Naive thymus-derived CD4-positive, alpha-beta T cell (primary cell): ENCODE measurements at regions not wholly inside any gene's neighbourhood (a gene's known extent, or its start where the extent isn't known, plus 50 kb on each side); places are given as distances from the start of the nearest gene placed in this dataset.

ENCODE experiments used
- ATAC-seq: fragments of 150-1000 bp; cut with Tn5 transposase; 2 replicates; pipeline ENCODE4 v1.10.0; 2021; ENCODE audit warnings: mild to moderate bottlenecking, moderate library complexity
- CTCF ChIA-PET: fragments of 350-600 bp; sonication (Branson Sonifier 250); formaldehyde crosslinking; loops from one replicate; lab custom pipeline; 2021; ENCODE audit warnings: antibody characterized with exemption; lab: Charles Lee
- POLR2A ChIA-PET: fragments of 350-600 bp; sonication (Branson Sonifier 250); formaldehyde crosslinking; loops from one replicate; lab custom pipeline; 2021; ENCODE audit warnings: antibody characterized with exemption, inconsistent platforms; lab: Charles Lee
- DNase-seq, 9 donors: peaks; one replicate each; pipeline versions ENCODE4 v3.0.0 to v3.0.0-alpha.2; 2020 to 2022; ENCODE audit warnings: mixed read lengths in 1 of 9
- H3K27ac ChIP-seq: one replicate; pipeline ENCODE4 v1.7.0; 2013; ENCODE audit warnings: mild to moderate bottlenecking, low read depth, low read length, moderate library complexity
- H3K27me3 ChIP-seq, 2 donors: one replicate each; pipeline ENCODE4 v1.7.0; 2013; ENCODE audit warnings: low read length in 2 of 2, mild to moderate bottlenecking in 2 of 2, moderate library complexity in 2 of 2; ENCODE audit not compliant: control insufficient read depth in 2 of 2, insufficient read depth in 2 of 2
- H3K36me3 ChIP-seq, 3 experiments: 1 replicate in 2 of 3; 2 replicates in 1 of 3; pipeline ENCODE4 v1.7.0; 2013; ENCODE audit warnings: low read length in 3 of 3, mild to moderate bottlenecking in 3 of 3, moderate library complexity in 1 of 3; ENCODE audit not compliant: insufficient read depth in 3 of 3, control insufficient read depth in 2 of 3
- H3K4me1 ChIP-seq, 2 donors: one replicate each; pipeline ENCODE4 v1.7.0; 2013; ENCODE audit warnings: low read length in 2 of 2, mild to moderate bottlenecking in 2 of 2, moderate library complexity in 1 of 2; ENCODE audit not compliant: control insufficient read depth in 2 of 2, insufficient read depth in 2 of 2
- H3K4me3 ChIP-seq: 2 replicates; pipeline ENCODE4 v1.7.0; 2013; ENCODE audit warnings: mild to moderate bottlenecking, low read length
- H3K9me3 ChIP-seq, 3 experiments: 1 replicate in 2 of 3; 2 replicates in 1 of 3; pipeline ENCODE4 v1.7.0; 2013; ENCODE audit warnings: low read length in 3 of 3; ENCODE audit not compliant: control insufficient read depth in 2 of 3
- H3K27ac Mint-ChIP-seq, 9 donors: one replicate each; pipeline ENCODE4 v1.8.0; 2020 to 2022; ENCODE audit warnings: mixed read lengths in 9 of 9, mild to moderate bottlenecking in 8 of 9, moderate library complexity in 5 of 9, inconsistent platforms in 2 of 9
- H3K27me3 Mint-ChIP-seq, 5 donors: one replicate each; pipeline ENCODE4 v1.8.0; 2021 to 2022; ENCODE audit warnings: mixed read lengths in 5 of 5, mild to moderate bottlenecking in 1 of 5
- H3K36me3 Mint-ChIP-seq, 5 donors: one replicate each; pipeline ENCODE4 v1.8.0; 2020 to 2022; ENCODE audit warnings: mixed read lengths in 5 of 5, mild to moderate bottlenecking in 3 of 5, inconsistent platforms in 1 of 5
- H3K4me1 Mint-ChIP-seq, 7 donors: one replicate each; pipeline ENCODE4 v1.8.0; 2020 to 2022; ENCODE audit warnings: mixed read lengths in 7 of 7, mild to moderate bottlenecking in 3 of 7, inconsistent platforms in 1 of 7
- H3K4me3 Mint-ChIP-seq, 10 donors: one replicate each; pipeline ENCODE4 v1.8.0; 2020 to 2022; ENCODE audit warnings: mild to moderate bottlenecking in 10 of 10, mixed read lengths in 10 of 10, moderate library complexity in 6 of 10, inconsistent platforms in 2 of 10
- H3K9me3 Mint-ChIP-seq, 11 donors: one replicate each; pipeline ENCODE4 v1.8.0; 2020 to 2022; ENCODE audit warnings: mixed read lengths in 11 of 11, mild to moderate bottlenecking in 4 of 11, inconsistent platforms in 1 of 11, moderate library complexity in 1 of 11
- intact Hi-C, 2 donors: fragments of 100-400 bp; cut with micrococcal nuclease; formaldehyde crosslinking; loops; one replicate each; pipeline ENCODE4 v1.15.1; 2023

DNA sequence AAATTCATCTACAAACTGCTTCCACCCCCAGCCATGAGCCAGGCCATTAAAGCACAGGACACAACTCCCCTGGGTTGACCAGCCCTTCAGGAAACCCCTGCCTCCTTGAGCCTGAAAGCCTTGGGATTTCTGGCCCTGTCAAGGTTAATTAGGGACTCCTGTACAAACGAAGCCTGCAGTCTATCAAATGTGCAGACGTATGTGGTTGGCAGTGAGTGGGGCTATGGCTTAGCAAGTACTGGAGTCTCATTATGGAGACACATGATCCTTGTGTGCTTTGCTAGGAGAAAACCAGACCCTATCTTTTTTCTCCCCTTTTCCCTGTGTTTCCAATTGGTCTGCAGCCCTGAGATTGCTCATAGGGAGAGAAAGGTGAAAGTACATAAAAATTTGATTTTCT is 588.3 kb upstream of the USP24 start:
- Mint-ChIP-seq H3K27ac (no peak overlapping the region), H3K27me3 (peaks cover 0 to 24% (median 14%) of the 10 kb centered on the region in 5 donors), H3K36me3 (peaks cover 0 to 4% (median 0%) of the 10 kb centered on the region in 5 donors), H3K4me1 (no peaks in the 10 kb centered on the region), H3K4me3 (no peak overlapping the region), H3K9me3 (peaks cover 2 to 36% (median 9%) of the 10 kb centered on the region in 11 donors)
- CTCF ChIA-PET, result no interaction called here
- Histone ChIP-seq H3K9me3 (peaks cover 0 to 4% (median 0%) of the 10 kb centered on the region in 3 experiments), H3K27ac (no peak overlapping the region), H3K27me3 (no peaks in the 10 kb centered on the region), H3K4me1 (no peaks in the 10 kb centered on the region), H3K4me3 (no peak overlapping the region), H3K36me3 (no peaks in the 10 kb centered on the region)
- ATAC-seq (no peak), DNase-seq (no peak)
- POLR2A ChIA-PET, result no interaction called here
- intact Hi-C loops, result no loop called here

DNA sequence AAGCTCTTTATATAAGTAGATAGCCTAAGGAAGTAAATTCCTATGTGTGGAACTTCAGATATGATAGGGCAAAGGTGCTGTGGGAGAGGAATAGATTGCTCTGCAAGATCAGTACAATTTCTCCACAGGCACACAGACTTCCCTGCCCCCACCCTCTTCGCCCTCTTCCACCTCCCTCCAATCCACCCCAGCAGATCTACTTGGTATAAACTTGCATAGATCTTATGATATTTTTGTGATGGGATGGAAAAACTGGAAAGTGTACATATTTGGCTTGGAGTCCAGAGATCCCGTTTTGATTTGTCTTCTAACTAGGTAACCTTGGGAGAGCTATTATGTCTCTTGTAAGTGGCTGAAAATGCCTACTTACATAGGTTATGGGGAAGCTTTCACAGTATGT is 586.3 kb upstream of the USP24 start:
- ATAC-seq (no peak), DNase-seq (no peak)
- H3K27ac ChIP-seq, result no peak overlapping the region
- H3K36me3 ChIP-seq, result no peaks in the 10 kb centered on the region
- H3K27me3 ChIP-seq, result no peaks in the 10 kb centered on the region
- POLR2A ChIA-PET, result no interaction called here
- no peak overlapping the region for H3K4me3 ChIP-seq
- H3K4me1 ChIP-seq, result no peaks in the 10 kb centered on the region
- H3K9me3 ChIP-seq, result peaks cover 0 to 4% (median 0%) of the 10 kb centered on the region in 3 experiments
- no peak overlapping the region for H3K4me3 Mint-ChIP-seq
- H3K9me3 Mint-ChIP-seq, result peaks cover 2 to 37% (median 9%) of the 10 kb centered on the region in 11 donors
- peaks cover 0 to 4% (median 0%) of the 10 kb centered on the region in 5 donors for H3K36me3 Mint-ChIP-seq
- intact Hi-C loops, result no loop called here
- CTCF ChIA-PET, result no interaction called here
- H3K4me1 Mint-ChIP-seq, result no peaks in the 10 kb centered on the region
- peaks cover 0 to 24% (median 14%) of the 10 kb centered on the region in 5 donors for H3K27me3 Mint-ChIP-seq
- no peak overlapping the region for H3K27ac Mint-ChIP-seq

DNA sequence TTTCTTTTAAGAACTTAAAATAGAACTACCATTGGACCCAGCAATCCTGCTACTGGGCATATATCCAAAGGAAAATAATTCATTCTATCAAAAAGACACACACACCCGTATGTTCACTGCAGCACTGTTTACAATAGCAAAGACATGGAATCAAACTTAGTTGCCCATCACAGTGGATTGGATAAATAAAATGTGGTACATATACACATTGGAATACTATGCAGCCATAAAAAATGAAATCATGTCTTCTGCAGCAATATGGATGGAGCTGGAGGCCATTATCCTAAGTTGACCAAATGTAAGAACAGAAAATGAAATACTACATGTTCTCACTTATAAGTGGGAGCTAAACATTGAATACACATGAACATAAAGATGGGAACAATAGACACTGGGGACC is 585.3 kb upstream of the USP24 start:
- no peaks in the 10 kb centered on the region for H3K36me3 Mint-ChIP-seq
- no peak for ATAC-seq

DNA sequence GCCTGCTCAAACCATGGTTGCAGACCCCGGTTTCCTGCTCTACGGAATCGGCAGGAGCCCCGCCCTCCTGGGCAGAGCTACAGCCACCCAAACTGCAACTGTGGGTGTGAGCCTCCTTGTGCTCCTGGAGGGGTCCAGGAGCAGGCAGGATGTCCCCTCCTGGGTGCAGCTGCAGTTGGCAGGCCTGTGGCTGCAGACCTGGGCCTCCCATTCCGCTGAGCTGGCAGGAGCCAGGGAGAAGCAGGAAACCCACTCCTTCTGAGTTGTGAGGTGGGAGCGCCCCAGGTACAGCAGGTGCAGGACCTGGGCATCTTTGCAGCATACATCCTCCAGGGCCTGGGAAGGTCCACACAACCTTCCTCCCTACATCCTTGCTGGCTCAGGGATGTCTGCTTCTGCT is 578.7 kb upstream of the USP24 start:
- Histone ChIP-seq H3K27me3 (no peaks in the 10 kb centered on the region), H3K36me3 (no peaks in the 10 kb centered on the region), H3K9me3 (no peaks in the 10 kb centered on the region), H3K27ac (no peak overlapping the region), H3K4me1 (no peaks in the 10 kb centered on the region), H3K4me3 (no peak overlapping the region)
- DNase-seq (no peak), ATAC-seq (no peak)
- CTCF ChIA-PET, result no interaction called here
- Mint-ChIP-seq H3K27me3 (peaks cover 0 to 8% (median 0%) of the 10 kb centered on the region in 5 donors), H3K9me3 (peaks cover 0 to 21% (median 4%) of the 10 kb centered on the region in 11 donors), H3K4me1 (no peaks in the 10 kb centered on the region), H3K27ac (no peak overlapping the region), H3K4me3 (no peak overlapping the region), H3K36me3 (no peaks in the 10 kb centered on the region)
- intact Hi-C loops, result no loop called here
- POLR2A ChIA-PET, result no interaction called here

More for the DNA sequence above, 585.3 kb upstream of the USP24 start:
- peaks cover 0 to 19% (median 10%) of the 10 kb centered on the region in 5 donors for H3K27me3 Mint-ChIP-seq
- no peaks in the 10 kb centered on the region for H3K27me3 ChIP-seq
- H3K27ac ChIP-seq, result no peak overlapping the region
- CTCF ChIA-PET, result no interaction called here
- POLR2A ChIA-PET, result no interaction called here
- intact Hi-C loops, result no loop called here
- no peak overlapping the region for H3K4me3 ChIP-seq
- no peaks in the 10 kb centered on the region for H3K4me1 Mint-ChIP-seq
- no peak overlapping the region for H3K4me3 Mint-ChIP-seq
- H3K9me3 ChIP-seq, result peaks cover 0 to 4% (median 0%) of the 10 kb centered on the region in 3 experiments
- H3K36me3 ChIP-seq, result no peaks in the 10 kb centered on the region
- peaks cover 0 to 39% (median 6%) of the 10 kb centered on the region in 11 donors for H3K9me3 Mint-ChIP-seq
- H3K27ac Mint-ChIP-seq, result no peak overlapping the region
- DNase-seq, result no peak
- H3K4me1 ChIP-seq, result no peaks in the 10 kb centered on the region

DNA sequence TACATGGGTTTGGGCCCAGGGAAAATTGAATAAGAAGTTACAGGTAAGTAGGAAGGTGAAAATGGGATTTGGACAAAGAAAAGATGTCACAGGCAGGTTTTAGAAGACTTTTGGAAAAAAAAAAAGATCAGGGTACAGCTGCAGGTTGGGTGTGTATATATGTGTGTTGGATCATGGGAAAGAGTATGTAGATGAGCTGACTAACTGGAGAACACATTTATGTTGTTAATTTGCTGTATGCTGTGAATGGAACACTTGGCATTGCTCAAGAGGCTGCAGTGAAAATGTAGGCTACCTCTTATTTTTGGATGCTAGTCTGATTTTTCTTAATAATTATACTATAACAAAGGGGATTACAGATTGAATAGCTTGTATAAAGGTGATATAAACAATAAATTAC is 577.7 kb upstream of the USP24 start:
- no peak overlapping the region for H3K4me3 Mint-ChIP-seq
- H3K9me3 ChIP-seq, result no peaks in the 10 kb centered on the region
- H3K27me3 ChIP-seq, result no peaks in the 10 kb centered on the region
- H3K27ac ChIP-seq, result no peak overlapping the region
- no peak overlapping the region for H3K4me3 ChIP-seq
- no peak overlapping the region for H3K27ac Mint-ChIP-seq
- no peaks in the 10 kb centered on the region for H3K4me1 ChIP-seq
- H3K4me1 Mint-ChIP-seq, result no peaks in the 10 kb centered on the region
- intact Hi-C loops, result no loop called here
- H3K27me3 Mint-ChIP-seq, result peaks cover 0 to 8% (median 0%) of the 10 kb centered on the region in 5 donors
- H3K36me3 Mint-ChIP-seq, result no peaks in the 10 kb centered on the region
- CTCF ChIA-PET, result no interaction called here
- DNase-seq (no peak), ATAC-seq (no peak)
- peaks cover 0 to 17% (median 4%) of the 10 kb centered on the region in 11 donors for H3K9me3 Mint-ChIP-seq
- H3K36me3 ChIP-seq, result no peaks in the 10 kb centered on the region
- POLR2A ChIA-PET, result no interaction called here

DNA sequence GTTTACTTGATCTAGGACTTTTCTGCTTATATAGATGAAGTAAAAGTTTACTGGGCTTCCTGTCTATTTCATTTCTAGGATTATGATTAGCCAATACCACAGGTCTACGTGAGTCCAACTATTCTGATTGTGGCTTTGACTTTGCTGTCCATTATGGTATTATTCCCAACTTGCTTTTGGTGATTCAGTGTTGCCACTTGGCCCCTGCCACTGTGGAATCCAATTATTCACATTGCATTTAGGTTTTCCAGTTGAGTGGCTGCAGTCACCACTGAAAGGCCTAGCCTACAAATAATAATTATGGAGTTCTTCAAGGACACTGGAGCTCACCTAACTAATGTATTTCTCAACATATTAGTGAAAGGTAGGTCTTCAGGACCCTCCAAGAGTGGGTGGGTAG is 574.3 kb upstream of the USP24 start:
- Histone ChIP-seq H3K27me3 (no peaks in the 10 kb centered on the region), H3K36me3 (no peaks in the 10 kb centered on the region), H3K27ac (no peak overlapping the region), H3K4me3 (no peak overlapping the region), H3K9me3 (no peaks in the 10 kb centered on the region), H3K4me1 (no peaks in the 10 kb centered on the region)
- Mint-ChIP-seq H3K27ac (no peak overlapping the region), H3K9me3 (peaks cover 0 to 12% (median 1%) of the 10 kb centered on the region in 11 donors), H3K4me3 (no peak overlapping the region), H3K4me1 (no peaks in the 10 kb centered on the region), H3K27me3 (no peaks in the 10 kb centered on the region), H3K36me3 (no peaks in the 10 kb centered on the region)
- POLR2A ChIA-PET, result no interaction called here
- CTCF ChIA-PET, result no interaction called here
- ATAC-seq, result no peak
- DNase-seq, result no peak
- intact Hi-C loops, result no loop called here

DNA sequence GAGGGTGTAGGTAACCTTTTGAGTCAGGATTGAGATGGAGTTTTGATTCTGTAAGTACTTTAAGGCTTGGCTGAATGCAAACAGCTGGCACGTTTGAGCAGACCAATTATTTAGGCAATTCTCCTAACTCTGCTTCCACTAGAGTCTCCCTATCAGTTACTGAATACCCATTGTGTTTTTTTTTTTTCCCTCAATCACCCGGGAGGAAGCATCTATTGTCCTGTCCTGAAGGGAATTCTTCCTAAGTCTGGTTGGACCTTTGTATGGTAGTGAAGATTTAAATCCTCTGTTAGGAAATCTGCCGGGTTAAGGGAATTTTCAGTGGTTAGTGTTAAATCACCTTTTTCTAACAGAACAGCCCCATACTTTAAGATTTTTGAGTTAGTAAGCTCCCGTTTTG is 571.2 kb upstream of the USP24 start:
- Histone ChIP-seq H3K27ac (no peak overlapping the region), H3K4me1 (no peaks in the 10 kb centered on the region), H3K27me3 (no peaks in the 10 kb centered on the region), H3K36me3 (no peaks in the 10 kb centered on the region), H3K4me3 (no peak overlapping the region), H3K9me3 (no peaks in the 10 kb centered on the region)
- ATAC-seq (no peak), DNase-seq (no peak)
- H3K4me1 Mint-ChIP-seq, result no peaks in the 10 kb centered on the region
- intact Hi-C loops, result no loop called here
- H3K27me3 Mint-ChIP-seq, result peaks cover 0 to 8% (median 3%) of the 10 kb centered on the region in 5 donors
- H3K4me3 Mint-ChIP-seq, result no peak overlapping the region
- H3K36me3 Mint-ChIP-seq, result no peaks in the 10 kb centered on the region
- CTCF ChIA-PET, result no interaction called here
- POLR2A ChIA-PET, result no interaction called here
- no peak overlapping the region for H3K27ac Mint-ChIP-seq
- peaks cover 0 to 11% (median 4%) of the 10 kb centered on the region in 11 donors for H3K9me3 Mint-ChIP-seq
